H1 (cell line): ENCODE measurements at regions not wholly inside any gene's neighbourhood (a gene's known extent, or its start where the extent isn't known, plus 50 kb on each side); places are given as distances from the start of the nearest gene placed in this dataset.

Source experiments
- CTCF ChIA-PET: fragments of 300-600 bp; sonication (Branson Sonifier 250); formaldehyde crosslinking; loops from one replicate; lab custom pipeline; 2021; ENCODE audit not compliant: partially characterized antibody; lab: Charles Lee
- POLR2A ChIA-PET: fragments of 300-600 bp; sonication (Branson Sonifier 250); formaldehyde crosslinking; loops from one replicate; lab custom pipeline; 2021; ENCODE audit warnings: inconsistent platforms; ENCODE audit not compliant: partially characterized antibody; lab: Charles Lee
- DNase-seq, 2 experiments: peaks; one replicate each; pipeline versions ENCODE4 v3.0.0 to v3.0.0-alpha.2; 2010 to 2022; ENCODE audit warnings: low spot score in 2 of 2, low read depth in 1 of 2, mixed read lengths in 1 of 2
- FAIRE-seq: peaks from 2 replicates; lab custom pipeline; 2011; peaks lifted over from hg19 to GRCh38; lab: Jason Lieb, UNC
- H2AFZ ChIP-seq: 2 replicates; pipeline ENCODE4 v1.8.1; 2012; ENCODE audit warnings: low read length, inconsistent platforms
- H2AK5ac ChIP-seq: 2 replicates; pipeline ENCODE4 v1.6.1; 2013; ENCODE audit warnings: low read depth, low read length
- H2BK120ac ChIP-seq: replicated peaks from 2 replicates; pipeline ENCODE3; 2013; ENCODE audit warnings: low read depth, low read length, inconsistent platforms
- H2BK12ac ChIP-seq: 2 replicates; pipeline ENCODE4 v1.6.1; 2013; ENCODE audit warnings: low read depth, low read length
- H2BK15ac ChIP-seq: 2 replicates; pipeline ENCODE4 v1.6.1; 2013; ENCODE audit warnings: low read length
- H2BK20ac ChIP-seq: 2 replicates; pipeline ENCODE4 v1.6.1; 2013; ENCODE audit warnings: low read length
- H2BK5ac ChIP-seq: 2 replicates; pipeline ENCODE4 v1.6.1; 2013; ENCODE audit warnings: low read depth, low read length
- H3K14ac ChIP-seq: 2 replicates; pipeline ENCODE4 v1.6.1; 2013; ENCODE audit warnings: inconsistent platforms; ENCODE audit not compliant: insufficient read length
- H3K18ac ChIP-seq: 2 replicates; pipeline ENCODE4 v1.6.1; 2013; ENCODE audit warnings: low read length; ENCODE audit errors: extremely low read depth
- H3K23ac ChIP-seq: 2 replicates; pipeline ENCODE4 v1.6.1; 2013; ENCODE audit warnings: inconsistent platforms; ENCODE audit not compliant: insufficient read length
- H3K23me2 ChIP-seq: 2 replicates; pipeline ENCODE4 v1.6.1; 2013; ENCODE audit warnings: low read depth, low read length
- H3K27ac ChIP-seq: 2 replicates; pipeline ENCODE4 v1.6.1; 2011; ENCODE audit warnings: low read depth, low read length, inconsistent platforms
- H3K27me3 ChIP-seq, 4 experiments: replicated peaks in 1 of 4; 1 replicate in 1 of 4; 2 replicates in 3 of 4; pipeline versions ENCODE4 v1.6.1 to v1.8.1; 2011 to 2013; ENCODE audit warnings: low read length in 3 of 4, mild to moderate bottlenecking in 3 of 4, inconsistent platforms in 2 of 4, mixed read lengths in 2 of 4, moderate library complexity in 1 of 4; ENCODE audit not compliant: control insufficient read depth in 3 of 4, insufficient read depth in 3 of 4; ENCODE audit errors: extremely low read depth in 1 of 4
- H3K36me3 ChIP-seq, 4 experiments: 2 replicates each; pipeline versions ENCODE4 v1.6.1 to v1.8.1; 2011 to 2013; ENCODE audit warnings: mild to moderate bottlenecking in 4 of 4, low read length in 3 of 4, moderate library complexity in 2 of 4, control low read depth in 1 of 4, inconsistent platforms in 1 of 4; ENCODE audit not compliant: insufficient read depth in 4 of 4, control insufficient read depth in 2 of 4
- H3K4ac ChIP-seq: replicated peaks from 2 replicates; pipeline ENCODE3; 2013; ENCODE audit warnings: low read length, low read depth, mixed read lengths, inconsistent platforms; ENCODE audit not compliant: insufficient read length
- H3K4me1 ChIP-seq, 4 experiments: replicated peaks in 1 of 4; 1 replicate in 1 of 4; 2 replicates in 3 of 4; pipeline versions ENCODE4 v1.6.1 to v1.8.1; 2011 to 2013; ENCODE audit warnings: low read length in 3 of 4, inconsistent platforms in 2 of 4, mixed read lengths in 1 of 4; ENCODE audit not compliant: insufficient read depth in 4 of 4, control insufficient read depth in 3 of 4
- H3K4me2 ChIP-seq, 2 experiments: 2 replicates each; pipeline versions ENCODE4 v1.6.1 to v1.8.1; 2011 to 2013; ENCODE audit warnings: low read depth in 2 of 2, low read length in 2 of 2, control low read depth in 1 of 2, inconsistent platforms in 1 of 2, mild to moderate bottlenecking in 1 of 2; ENCODE audit not compliant: insufficient read depth in 1 of 2
- H3K4me3 ChIP-seq, 4 experiments: fragments of 200-600, 300-600 bp in 1 of 4; sonication (generic), shearing (Covaris generic), sonication (Bioruptor Twin) in 1 of 4; 2 replicates each; pipeline versions ENCODE4 v1.5.1 to v1.8.1; 2011 to 2016; ENCODE audit warnings: low read length in 4 of 4, low read depth in 3 of 4, control low read depth in 2 of 4, inconsistent platforms in 2 of 4, mild to moderate bottlenecking in 2 of 4, mixed read lengths in 1 of 4, moderate library complexity in 1 of 4; ENCODE audit not compliant: insufficient read depth in 2 of 4; ENCODE audit errors: extremely low read depth in 1 of 4
- H3K56ac ChIP-seq: replicated peaks from 2 replicates; pipeline ENCODE3; 2013; ENCODE audit warnings: low read depth, mild to moderate bottlenecking, mixed read lengths, low read length, inconsistent platforms; ENCODE audit not compliant: insufficient read length
- H3K79me1 ChIP-seq: 2 replicates; pipeline ENCODE4 v1.6.1; 2013; ENCODE audit warnings: low read depth, low read length, control low read depth
- H3K79me2 ChIP-seq, 2 experiments: 2 replicates each; pipeline versions ENCODE4 v1.6.1 to v1.8.1; 2012 to 2013; ENCODE audit warnings: low read length in 2 of 2, mild to moderate bottlenecking in 2 of 2, inconsistent platforms in 1 of 2; ENCODE audit not compliant: insufficient read depth in 2 of 2, control insufficient read depth in 1 of 2
- H3K9ac ChIP-seq, 4 experiments: replicated peaks in 1 of 4; 1 replicate in 1 of 4; 2 replicates in 3 of 4; pipeline versions ENCODE4 v1.6.1 to v1.8.1; 2011 to 2013; ENCODE audit warnings: low read depth in 3 of 4, low read length in 3 of 4, control low read depth in 2 of 4, mild to moderate bottlenecking in 2 of 4, moderate library complexity in 2 of 4, inconsistent platforms in 1 of 4; ENCODE audit errors: extremely low read depth in 1 of 4
- H3K9me3 ChIP-seq, 2 experiments: 2 replicates each; pipeline versions ENCODE4 v1.6.1 to v1.8.1; 2012 to 2013; ENCODE audit warnings: mild to moderate bottlenecking in 2 of 2, moderate library complexity in 2 of 2, control low read depth in 1 of 2, inconsistent platforms in 1 of 2, low read depth in 1 of 2, low read length in 1 of 2, mixed read lengths in 1 of 2; ENCODE audit not compliant: insufficient read depth in 2 of 2
- H4K20me1 ChIP-seq, 2 experiments: replicated peaks in 1 of 2; 2 replicates each; pipeline versions ENCODE3 to v1.8.1; 2011 to 2013; ENCODE audit warnings: inconsistent platforms in 2 of 2, low read length in 2 of 2, mild to moderate bottlenecking in 1 of 2; ENCODE audit not compliant: insufficient read depth in 2 of 2, control insufficient read depth in 1 of 2
- H4K5ac ChIP-seq: 2 replicates; pipeline ENCODE4 v1.6.1; 2013; ENCODE audit warnings: low read length, low read depth, mixed read lengths, inconsistent platforms; ENCODE audit not compliant: insufficient read length
- H4K8ac ChIP-seq: 2 replicates; pipeline ENCODE4 v1.8.0; 2013; ENCODE audit warnings: mild to moderate bottlenecking, moderate library complexity, low read length, inconsistent platforms; ENCODE audit not compliant: insufficient read depth; ENCODE audit errors: extremely low read depth
- H4K91ac ChIP-seq: replicated peaks from 2 replicates; pipeline ENCODE3; 2013; ENCODE audit warnings: low read length, mixed read lengths, inconsistent platforms; ENCODE audit not compliant: insufficient read length
- BRCA1 ChIP-seq: IDR thresholded peaks from 2 replicates; pipeline ENCODE4 v1.6.1; 2012; ENCODE audit warnings: low read depth, low read length, improper control_type of control experiment
- CHD1 ChIP-seq: IDR thresholded peaks from 2 replicates; pipeline ENCODE4 v1.6.1; 2012; ENCODE audit warnings: low read depth, low read length, improper control_type of control experiment
- GTF2F1 ChIP-seq: IDR thresholded peaks from 2 replicates; pipeline ENCODE4 v1.6.1; 2012; ENCODE audit warnings: low read depth, low read length, improper control_type of control experiment, borderline replicate concordance
- RFX5 ChIP-seq: IDR thresholded peaks from 2 replicates; pipeline ENCODE4 v1.6.1; 2011; ENCODE audit warnings: low read depth, low read length, improper control_type of control experiment, borderline replicate concordance
- SIN3A ChIP-seq, 2 experiments: IDR thresholded peaks in 1 of 2; conservative IDR thresholded peaks in 1 of 2; 2 replicates each; pipeline ENCODE4 v1.6.1; 2011 to 2012; ENCODE audit warnings: low read length in 2 of 2, improper control_type of control experiment in 1 of 2, low read depth in 1 of 2, mild to moderate bottlenecking in 1 of 2
- SRF ChIP-seq: IDR thresholded peaks from 2 replicates; pipeline ENCODE4 v1.6.1; 2011; ENCODE audit warnings: mild to moderate bottlenecking, low read depth, low read length, moderate library complexity
- WGBS, 2 experiments: shearing (Covaris generic) in 1 of 2; methylation state at CpG; one replicate each; pipeline versions ENCODE4 v1.1.6 to v1.1.7; 2013 to 2015; ENCODE audit warnings: low lambda C conversion rate in 2 of 2, mixed read lengths in 2 of 2, inconsistent platforms in 1 of 2, low coverage in 1 of 2, missing lambda C conversion rate in 1 of 2; ENCODE audit not compliant: insufficient replicate concordance in 2 of 2, insufficient coverage in 1 of 2, insufficient read length in 1 of 2; ENCODE audit errors: extremely low coverage in 1 of 2, missing lambda C conversion rate in 1 of 2; 5-methylcytosine and 5-hydroxymethylcytosine counted together

GRCh38 chr18:7511106-7511505 is 56.0 kb upstream of the PTPRM start:
- Histone ChIP-seq H3K23ac (no peak overlapping the region), H2BK5ac (no peak overlapping the region), H3K27me3 (no peaks in the 10 kb centered on the region; a peak in 1 of 7 replicates), H2AFZ (no peak overlapping the region), H3K79me1 (no peaks in the 10 kb centered on the region), H3K23me2 (0 out of 2 replicates have a peak, but pooled peaks cover 2% of the 10 kb centered on the region), H3K4ac (no peak overlapping the region), H2AK5ac (no peak overlapping the region), H3K4me2 (no peak overlapping the region), H4K20me1 (no peaks in the 10 kb centered on the region), H2BK15ac (no peak overlapping the region), H3K14ac (no peak overlapping the region), H3K56ac (no peak overlapping the region), H3K4me3 (no peak overlapping the region), H2BK12ac (no peak overlapping the region), H2BK20ac (no peak overlapping the region), H4K91ac (no peak overlapping the region), H3K18ac (no peak overlapping the region), H4K8ac (no peak overlapping the region), H3K9ac (no peak overlapping the region), H3K9me3 (no peaks in the 10 kb centered on the region), H2BK120ac (no peak overlapping the region), H4K5ac (no peak overlapping the region), H3K27ac (no peak overlapping the region), H3K79me2 (no peaks in the 10 kb centered on the region), H3K4me1 (peaks cover 0 to 18% (median 5%) of the 10 kb centered on the region in 4 experiments; a peak in 4 of 7 replicates), H3K36me3 (no peaks in the 10 kb centered on the region)
- TF ChIP-seq SIN3A (conservative IDR thresholded peaks at IDR 0.05 in 1 of 2, IDR thresholded peaks at IDR 0.05 in 1 of 2; ENCODE audit: low read depth in 1 of 2, low read length in 2 of 2) (no peak), RFX5 (no peak), GTF2F1 (no peak), SRF (no peak), CHD1 (no peak), BRCA1 (no peak)
- ChIA-PET CTCF (no interaction called here), POLR2A (no interaction called here)
- DNase-seq (no peak), FAIRE-seq (no peak)
- 90% methylated on average over 4 of the region's 4 CpGs; no CpG with 5 or more reads in 1 of the 2 experiments for WGBS, 2 experiments
